NCI-H446 (cell line): ENCODE measurements at regions not wholly inside any gene's neighbourhood (a gene's known extent, or its start where the extent isn't known, plus 50 kb on each side); places are given as distances from the start of the nearest gene placed in this dataset.
"Not testable (repeated sequence)": the region's sequence is repeated elsewhere in the genome, so short reads cannot be mapped to it uniquely, and the experiment has no call there.

Experiments
- DNase-seq, 2 experiments: peaks; one replicate each; lab custom pipeline; 2025; lab: John Stamatoyannopoulos, UW

DNA sequence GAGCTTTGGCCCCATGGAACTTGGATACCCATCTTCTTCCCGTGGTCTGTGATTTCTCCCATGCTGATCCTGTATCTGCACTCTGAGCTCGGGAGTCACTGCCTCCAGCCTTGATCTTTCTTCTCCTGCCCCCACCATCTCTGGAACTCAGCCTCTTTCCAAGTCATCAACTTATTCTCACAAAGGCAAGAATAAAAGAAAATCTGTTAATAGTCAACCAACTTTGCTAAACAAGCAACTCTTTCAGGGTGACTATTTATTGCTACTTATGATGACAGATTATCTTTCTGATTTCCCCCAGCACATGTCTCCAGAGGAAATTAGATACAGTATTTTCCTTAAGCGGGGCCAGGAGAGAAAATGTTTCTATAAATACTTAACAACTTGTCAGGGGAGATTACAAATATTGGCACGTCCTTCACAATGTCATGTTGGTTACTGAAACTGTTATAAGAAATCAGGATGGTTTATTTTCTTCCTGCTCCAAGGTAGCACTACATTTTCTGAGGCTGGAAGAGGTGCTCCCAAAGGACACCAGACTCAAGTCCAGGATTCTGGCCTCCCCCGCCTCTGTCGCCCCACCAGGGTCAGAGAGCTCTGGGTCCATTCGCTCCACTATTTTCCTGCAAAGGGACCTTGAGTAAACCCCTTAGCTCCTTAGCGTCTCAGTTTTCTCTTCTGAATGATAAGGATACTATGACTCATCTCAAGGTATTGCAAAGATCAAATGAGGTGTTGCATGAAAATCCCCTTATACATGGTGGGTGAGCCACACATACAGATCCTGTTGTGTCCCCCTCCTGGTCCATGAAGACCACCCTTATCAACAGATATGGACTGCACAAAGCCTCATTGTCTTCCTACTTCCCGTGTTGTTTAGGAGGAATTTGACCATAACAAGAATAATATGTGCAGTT lies 205.2 kb upstream of the WSCD1 start:
- DNase-seq = no peak

DNA sequence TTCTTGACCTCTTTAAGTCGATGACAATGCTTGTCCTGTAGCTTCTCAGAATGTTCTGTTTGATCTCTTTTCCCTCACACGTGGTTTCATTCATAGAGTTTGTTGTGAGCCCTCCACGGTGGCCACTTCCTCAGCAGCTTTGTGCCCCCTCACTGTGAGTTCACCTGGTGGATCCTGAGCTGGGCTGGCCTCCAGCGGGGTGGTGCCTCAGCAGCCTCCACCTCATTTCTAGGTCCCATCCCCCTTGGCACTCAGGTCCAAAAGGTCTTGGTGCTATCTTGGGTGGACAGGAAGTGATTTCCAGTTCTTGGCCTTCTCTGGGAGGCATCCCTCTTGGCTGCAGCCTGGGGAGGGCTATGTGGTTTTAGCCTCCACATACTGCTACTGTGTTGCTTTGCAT lies 203.2 kb upstream of the WSCD1 start:
- DNase-seq = no peak

DNA sequence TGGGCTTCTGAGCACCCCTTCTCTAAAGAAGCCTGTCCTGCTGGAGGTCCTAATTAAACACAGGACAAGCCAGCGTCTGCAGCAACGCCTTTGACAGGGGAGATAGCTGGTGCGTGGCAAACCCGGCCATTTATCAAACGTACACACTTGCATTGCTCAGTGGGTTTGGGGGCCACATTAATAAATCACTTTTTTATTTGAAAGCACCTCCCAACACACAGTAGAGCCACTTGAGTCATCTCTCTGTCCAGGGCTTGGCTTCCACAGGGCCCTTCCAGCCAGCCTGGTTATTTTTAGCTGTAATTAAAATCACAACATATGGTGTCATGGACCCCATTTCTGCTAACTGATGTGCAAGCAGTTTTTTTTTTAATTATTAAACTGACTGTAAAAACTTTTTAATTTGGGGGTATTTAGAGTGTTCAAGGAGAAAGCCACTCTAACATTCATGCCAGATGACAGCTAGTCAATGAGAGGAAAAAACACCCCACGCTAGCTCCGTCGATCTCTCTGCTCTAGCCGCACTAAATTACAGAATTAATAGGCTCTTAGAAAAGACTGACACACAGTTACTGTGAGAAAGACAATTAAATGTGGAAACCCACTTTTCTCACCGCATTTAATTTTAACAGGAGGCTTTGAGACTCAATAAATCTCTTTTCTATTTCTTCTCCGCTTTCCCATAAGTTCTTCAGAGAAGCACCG lies 201.0 kb upstream of the WSCD1 start:
- no peak for DNase-seq

DNA sequence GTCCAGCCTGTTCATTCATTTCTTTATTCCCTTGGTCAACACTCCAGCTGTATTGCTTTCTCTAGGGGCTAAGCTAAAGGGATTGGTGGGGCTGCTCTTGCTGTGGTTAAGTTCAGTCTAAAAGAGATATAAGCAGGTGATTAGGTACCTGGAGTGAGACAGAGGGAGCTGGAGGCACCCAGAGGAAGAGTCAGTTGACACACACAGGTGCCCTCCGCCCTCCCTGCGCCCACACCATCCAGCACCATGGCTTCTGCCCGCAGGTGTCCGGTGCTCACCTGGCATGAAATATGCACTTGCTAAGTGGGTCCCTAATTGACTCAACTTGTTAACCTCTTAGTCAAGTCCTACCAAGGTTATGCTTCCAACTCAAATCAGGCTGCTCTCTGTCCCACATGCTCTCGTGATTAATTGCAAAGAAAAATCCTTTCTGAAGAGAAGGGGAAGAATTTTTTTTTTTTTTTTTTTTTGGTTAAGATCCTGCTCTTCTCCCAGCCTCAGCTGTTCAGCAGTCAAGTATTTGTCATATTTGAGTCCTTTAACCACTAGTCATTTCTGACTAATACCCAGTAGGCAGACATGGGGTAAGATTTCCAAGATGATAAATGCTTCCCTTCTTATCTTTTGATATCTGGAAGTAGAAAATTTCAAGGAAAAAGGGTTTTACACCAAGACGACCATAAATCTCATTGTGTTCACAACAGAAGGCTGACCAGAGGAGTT lies 199.8 kb upstream of the WSCD1 start:
- no peak for DNase-seq

DNA sequence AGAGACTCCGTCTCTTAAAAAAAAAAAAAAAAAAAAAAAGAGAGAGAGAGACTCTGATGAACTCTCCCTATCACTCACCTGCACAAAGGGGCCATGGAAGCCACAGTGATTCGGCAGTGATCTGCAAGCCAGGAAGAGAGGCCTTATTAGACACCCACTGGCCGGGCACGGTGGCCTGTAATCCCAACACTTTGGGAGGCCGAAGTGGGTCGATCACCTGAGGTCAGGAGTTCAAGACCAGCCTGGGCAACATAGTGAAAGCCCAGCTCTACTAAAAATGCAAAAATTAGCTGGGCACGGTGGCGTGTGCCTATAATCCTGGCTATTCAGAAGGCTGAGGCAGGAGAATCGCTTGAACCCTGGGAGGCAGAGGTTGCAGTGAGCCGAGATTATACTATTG lies 198.5 kb upstream of the WSCD1 start:
- DNase-seq = no peak

DNA sequence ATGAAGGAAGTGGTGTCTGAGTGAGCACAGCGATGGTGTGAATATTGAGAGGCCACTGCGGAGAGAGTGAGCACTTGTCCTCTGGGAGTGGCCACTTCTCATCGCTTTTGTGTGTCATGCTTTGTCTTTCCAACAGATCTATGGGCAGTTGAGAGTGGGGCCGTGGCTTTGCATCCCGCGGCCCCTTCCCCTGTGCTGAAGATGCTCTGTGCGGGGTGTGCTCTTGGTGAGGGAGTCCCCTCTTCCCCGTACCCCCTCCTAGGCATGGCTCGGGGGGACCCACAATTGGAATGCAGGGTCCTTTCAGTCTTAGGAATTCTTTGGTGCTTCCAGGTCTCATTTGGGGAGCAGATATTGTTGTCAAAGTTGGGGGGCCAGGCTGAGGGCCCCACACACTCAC lies 197.3 kb upstream of the WSCD1 start:
- DNase-seq = no peak

DNA sequence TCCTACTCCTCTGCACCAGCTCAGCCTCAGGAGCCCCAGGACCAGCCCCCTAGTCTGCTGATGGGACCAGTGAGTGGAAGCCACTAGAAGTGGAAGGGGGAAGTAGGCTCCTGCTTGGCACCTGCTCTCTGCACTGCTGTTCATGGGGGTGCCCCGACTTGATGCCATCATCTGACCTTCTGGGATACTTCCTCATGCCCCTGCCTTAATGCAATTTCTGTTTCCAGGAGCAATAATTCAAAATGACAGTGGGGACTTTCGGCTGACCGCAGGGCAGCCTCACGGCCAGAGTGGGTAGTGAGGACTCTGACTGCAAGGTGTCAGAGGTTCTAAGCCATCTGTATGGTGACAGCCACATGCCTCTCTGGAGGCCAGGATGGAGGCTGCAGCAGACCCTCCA lies 196.4 kb upstream of the WSCD1 start:
- DNase-seq = no peak

DNA sequence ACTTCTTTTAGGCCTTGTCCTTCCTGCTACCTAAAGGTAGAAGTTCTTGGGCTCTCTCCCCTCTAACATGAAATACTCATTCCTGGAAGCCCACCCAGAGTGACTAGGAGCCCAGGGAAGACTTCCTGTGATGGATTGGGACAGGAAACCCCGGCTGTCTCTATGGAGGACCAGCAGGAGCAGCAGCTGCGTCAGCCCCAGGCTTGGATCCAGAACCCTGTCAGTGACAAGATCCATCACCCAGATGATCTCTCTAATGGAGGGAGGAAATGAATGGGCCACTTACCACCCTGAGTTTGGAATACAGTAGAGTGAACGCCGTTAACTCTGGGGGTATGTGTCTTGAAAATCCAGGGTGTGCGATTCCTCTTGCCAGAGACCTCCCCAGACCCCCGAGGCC lies 195.7 kb upstream of the WSCD1 start:
- DNase-seq = peak; percentile 5 to 64

DNA sequence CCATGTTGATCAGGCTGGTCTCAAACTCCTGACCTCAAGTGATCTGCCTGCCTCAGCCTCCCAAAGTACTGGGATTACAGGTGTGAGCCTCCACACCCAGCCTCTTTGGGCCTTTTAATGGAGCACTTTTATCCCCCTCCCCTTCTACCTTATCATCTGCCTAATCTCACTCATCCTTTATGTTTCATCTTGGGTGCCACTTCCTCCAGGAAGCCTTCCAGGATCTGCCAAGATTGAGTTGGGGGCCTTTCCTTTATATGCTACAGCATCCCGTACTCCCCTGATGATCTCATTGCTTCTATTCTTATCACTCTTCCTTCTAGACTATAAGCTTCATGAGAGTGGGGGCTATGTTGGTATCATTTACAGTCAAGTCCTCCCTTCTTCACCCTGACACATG lies 192.8 kb upstream of the WSCD1 start:
- DNase-seq = no peak

DNA sequence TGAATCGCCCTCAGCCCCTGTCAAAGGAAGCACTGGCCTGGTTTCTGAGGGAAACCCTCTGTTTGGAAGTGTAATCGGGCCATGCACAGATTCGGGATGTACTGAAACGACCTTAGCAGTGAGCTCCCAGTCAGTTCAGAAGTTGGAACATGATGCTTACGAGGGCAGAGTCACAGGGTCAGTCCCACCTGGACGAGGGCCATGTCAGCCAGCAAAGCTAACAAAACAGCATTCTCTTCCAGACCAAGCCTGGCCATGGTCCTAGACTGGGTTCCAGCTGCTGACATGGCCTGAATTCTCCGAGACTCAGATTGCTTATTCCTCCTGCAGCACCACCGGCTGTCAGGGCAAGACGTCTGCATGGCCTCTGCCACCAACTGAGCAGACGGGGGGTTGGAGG lies 192.2 kb upstream of the WSCD1 start:
- DNase-seq = no peak

DNA sequence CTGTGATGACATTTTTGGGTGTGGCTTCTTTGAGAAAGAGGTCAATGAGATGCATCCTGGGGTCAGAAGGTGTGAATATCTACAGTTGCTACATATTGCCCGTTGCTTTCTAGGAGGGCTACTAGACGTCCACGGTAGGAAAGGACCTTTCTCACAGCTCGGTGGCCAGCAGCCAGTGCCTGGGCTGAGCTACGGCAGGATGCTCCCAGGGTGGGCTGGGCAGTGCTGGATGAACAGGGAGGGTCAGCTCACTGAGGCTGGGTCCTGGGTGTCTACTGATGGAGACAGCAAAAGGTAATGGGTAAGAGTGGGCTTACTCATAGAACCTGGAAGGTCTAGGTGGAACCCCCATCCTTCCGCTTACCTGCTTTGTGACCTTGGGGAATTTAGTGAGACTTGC lies 188.3 kb upstream of the WSCD1 start:
- no peak for DNase-seq

DNA sequence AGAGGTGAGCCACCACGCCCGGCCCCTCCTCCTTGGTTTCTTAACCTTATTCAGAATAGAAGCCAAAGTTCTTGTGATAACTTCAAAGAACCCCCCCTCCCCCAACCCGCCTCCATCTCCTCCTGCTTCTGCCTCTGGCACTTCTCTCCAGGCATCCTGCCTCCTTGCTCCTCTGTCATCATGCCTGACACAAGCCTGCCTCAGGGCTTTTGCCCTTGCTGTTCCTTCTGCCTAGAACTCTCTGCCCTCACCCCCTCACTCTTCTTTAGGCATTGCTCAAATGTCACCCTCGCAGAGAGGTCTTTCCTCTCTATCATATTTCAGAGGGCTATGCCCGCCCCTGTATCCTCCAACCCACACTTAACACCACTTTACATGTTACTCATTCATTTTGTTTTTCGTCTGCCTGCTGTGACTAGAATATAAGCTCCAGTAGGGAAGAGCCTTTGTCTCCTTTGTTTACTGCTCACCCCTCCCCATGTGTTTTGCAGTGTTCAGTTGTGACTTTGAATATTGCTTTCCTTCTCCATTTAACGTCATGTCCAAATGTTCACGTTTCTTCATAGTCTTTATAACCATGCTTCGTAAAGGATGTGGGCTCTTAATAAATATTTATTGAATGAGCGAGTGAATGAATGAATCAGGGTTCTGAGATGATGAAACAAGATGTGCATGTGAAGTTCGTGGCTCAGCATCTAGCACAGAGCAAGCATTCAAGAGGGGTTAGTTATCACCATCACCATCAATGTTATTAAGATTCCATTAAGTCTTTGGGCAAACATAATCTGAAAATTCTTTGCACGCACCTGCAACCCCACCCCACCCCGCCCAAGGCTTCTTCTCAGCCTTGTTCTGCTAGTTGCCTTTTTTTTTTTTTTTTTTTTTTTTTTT lies 186.2 kb upstream of the WSCD1 start:
- no peak for DNase-seq

DNA sequence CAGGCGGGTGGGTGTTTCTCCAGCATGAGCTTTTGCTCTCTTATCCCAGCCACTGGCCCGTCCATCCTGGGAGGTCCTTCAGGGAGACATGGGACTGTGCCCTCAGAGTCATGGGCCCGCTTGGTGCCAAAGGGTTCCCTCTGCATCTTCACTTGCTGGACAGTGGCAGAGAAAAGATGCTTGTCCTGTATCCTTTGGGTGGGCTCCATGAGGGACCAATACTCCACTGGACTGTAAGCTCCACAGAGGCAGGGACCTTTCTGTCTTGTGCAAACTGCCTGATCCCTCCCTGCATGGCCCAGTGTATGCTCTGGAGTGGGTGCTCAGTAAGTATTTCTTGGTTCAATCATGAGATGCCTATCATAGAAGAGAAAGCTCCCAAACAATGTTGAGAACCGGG lies 184.8 kb upstream of the WSCD1 start:
- no peak for DNase-seq

DNA sequence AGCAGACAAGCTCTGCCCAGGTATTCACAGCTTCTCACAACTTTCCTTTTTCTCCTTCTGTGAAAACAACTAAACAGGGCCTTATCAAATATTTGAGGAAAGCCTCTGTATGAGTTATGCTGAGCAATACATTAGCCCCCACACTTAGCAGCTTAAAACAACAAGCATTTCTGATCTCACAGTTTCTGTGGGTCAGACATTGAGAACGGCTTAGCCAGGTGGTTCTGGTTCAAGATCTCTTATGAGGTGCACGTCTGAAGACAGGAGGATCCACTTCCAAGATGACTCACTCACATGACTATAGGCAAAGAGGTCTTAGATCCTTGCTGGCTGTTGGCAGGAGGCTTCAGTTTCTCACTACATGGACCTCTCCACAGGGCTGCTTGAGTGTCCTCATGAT lies 181.4 kb upstream of the WSCD1 start:
- no peak for DNase-seq

DNA sequence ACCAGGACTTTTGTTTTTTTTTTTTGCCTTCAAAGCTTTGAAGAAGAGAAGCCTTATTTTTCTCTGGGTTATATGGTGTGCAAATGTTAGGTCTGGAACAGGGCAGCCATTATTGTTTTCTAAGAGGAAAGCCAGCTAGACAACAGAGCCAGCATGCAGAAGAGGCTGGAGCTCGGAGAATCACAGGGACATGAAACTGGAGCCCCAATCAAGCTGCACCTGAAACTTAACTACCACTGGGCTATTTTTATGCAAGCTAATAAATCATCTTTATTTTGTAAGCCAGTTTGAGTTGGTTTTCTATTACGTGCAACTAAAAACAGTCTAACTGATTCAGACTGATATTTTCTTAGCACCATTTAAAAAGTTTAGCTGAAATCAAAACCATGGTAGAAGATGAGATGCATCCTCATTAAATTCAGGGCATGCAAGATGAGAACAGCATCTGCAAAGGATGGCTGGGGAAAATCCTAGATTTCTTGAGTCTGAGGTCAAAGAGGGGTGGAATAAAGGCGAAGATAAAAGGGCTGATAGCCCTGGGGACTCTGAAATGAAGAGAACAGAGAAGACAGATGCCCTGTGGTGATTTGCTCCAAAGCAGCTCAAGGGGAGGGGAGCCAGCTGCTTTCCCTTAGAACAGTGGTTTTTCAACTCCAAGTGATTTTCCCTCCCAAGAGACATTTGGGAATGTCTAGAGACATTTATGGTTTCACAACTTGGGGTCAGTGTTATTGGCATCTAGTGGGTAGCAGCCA lies 177.1 kb upstream of the WSCD1 start:
- no peak for DNase-seq

DNA sequence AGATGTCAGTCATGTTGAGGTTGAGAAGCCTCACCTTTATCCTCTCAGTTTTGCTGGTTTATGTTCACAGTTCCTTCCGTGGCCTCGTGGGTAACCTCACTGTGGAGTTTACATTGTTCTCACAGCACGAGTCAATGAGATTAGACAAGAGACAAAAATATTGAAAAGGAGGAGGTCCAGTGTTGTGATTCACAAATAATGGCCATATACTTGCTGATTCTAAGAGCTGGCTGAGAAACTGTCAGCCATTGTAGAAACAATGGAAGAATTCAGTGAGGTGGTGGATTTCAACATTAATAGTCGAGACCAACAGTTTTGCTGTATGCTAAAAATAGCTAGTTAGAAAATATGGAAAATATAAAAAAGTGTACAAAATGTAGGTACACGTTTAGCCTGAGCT lies 176.4 kb upstream of the WSCD1 start:
- DNase-seq = no peak

DNA sequence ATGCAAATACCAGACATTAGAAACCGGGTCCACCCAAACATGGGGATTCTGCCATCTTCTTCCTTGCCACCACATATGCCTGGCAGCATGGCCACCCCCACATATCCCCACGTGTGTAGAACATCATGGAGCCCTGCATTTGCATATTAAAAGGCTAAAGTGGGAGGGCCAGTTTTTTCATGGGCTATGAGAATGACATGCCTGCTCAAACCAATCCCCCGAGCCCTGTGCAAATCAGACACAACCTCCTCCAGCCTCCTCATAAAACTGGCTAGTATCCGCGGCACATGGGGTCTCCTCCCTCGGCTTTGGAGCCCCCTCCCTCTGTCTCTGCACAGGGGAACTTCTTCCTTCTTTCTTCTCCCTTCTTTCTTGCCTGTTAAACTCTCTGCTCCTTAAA lies 174.9 kb upstream of the WSCD1 start:
- DNase-seq = no peak

DNA sequence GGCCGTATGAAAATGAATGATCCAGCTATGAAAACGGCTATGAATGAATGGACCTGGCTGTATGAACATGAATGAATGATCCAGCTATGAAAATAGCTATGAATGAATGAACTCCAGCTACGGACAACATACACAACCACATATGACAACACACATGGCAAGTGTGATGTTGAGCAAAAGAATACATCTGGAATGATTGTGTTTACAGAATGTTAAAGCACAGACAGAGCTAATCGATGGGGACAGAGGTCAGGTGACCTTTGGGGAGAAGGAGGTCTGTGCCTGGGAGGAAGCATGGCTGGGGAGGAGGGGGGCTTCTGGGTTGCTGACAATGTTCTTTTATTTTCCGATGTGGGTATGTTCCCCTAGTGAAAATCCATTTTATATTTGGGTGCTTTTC lies 174.0 kb upstream of the WSCD1 start:
- DNase-seq = no peak

DNA sequence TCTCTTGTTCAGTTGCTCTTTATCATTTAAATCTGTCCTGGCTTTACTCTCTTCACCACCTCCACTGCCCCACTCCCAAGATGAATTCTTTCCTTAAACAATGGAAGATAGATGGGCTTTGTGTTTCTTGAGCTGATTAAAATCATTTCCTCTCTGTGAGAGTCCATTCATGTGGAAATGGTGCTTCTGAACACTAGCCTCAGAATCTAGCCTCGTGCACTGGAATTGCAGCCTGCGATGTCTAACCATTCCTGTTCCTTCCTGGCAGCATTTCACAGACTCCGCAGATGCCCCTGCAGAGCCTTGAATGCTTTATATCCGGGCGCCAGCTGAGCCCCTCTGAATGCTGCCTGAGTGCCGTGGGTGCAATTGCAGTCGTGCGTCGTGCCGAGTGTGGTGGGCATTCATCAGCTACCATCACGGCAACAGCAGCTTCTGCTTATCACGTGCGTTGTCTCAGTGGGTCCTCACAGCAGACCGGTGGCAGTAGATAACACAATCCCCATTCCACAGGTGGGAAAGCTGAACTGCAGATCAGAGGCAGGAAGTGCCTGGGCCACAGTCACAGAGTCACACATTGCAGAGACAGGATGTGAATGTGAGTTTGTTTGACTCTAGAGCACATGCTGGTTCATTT lies 172.8 kb upstream of the WSCD1 start:
- DNase-seq = no peak

DNA sequence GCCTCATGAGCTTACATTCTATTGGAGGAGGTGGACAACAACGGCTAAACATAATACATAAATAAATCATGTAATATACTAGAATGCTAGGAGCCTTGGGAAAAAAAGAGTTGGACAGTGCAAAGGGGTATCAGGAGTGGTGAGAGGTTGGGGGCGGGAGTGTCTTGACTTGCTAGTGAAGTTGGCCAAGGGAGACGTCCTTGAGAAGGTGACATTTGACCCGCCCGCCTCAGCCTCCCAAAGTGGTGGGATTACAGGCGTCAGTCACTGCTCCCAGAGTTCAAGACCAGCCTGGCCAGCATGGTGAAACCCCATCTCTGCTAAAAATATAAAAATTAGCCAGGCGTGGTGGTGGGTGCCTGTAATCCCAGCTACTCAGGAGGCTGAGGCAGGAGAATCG lies 172.2 kb upstream of the WSCD1 start:
- not testable (repeated sequence) for DNase-seq

DNA sequence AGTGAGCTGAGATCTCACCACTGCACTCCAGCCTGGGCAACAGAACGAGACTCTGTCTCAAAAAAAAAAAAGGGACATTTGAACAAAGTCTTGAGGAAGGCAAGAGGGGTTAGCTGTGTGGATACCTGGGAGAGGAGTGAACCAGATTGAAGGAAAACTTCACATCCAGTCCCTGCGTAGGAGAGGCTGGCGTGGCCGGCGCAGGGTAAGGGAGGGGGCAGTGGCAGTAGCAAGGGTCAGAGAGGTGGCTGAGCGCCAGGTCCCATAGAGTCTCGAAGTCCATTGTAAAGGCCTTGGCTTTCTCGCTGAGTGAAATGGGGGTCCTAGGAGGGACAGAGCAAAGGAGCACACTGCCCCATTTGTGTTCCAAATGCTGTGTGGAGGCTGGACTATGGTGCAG lies 171.8 kb upstream of the WSCD1 start:
- DNase-seq = no peak
